CD1c-positive myeloid dendritic cell (primary cell): ENCODE measurements at regions not wholly inside any gene's neighbourhood (a gene's known extent, or its start where the extent isn't known, plus 50 kb on each side); places are given as distances from the start of the nearest gene placed in this dataset.

ENCODE experiments used
- DNase-seq: peaks from one replicate; pipeline ENCODE4 v3.0.0-alpha.2; 2016; ENCODE audit errors: extremely low spot score

GRCh38 chr10:83164156-83164555 lies 975.2 kb upstream of the GHITM start:
- no peak for DNase-seq

GRCh38 chr10:83165265-83165664 lies 974.0 kb upstream of the GHITM start:
- DNase-seq = no peak

- DNase-seq = no peak
Measured at GRCh38 chr10:83166344-83166743, 973.0 kb upstream of the GHITM start.

GRCh38 chr10:83167081-83167480 lies 972.2 kb upstream of the GHITM start:
- no peak for DNase-seq

- no peak for DNase-seq
Measured at GRCh38 chr10:83176901-83177300, 962.4 kb upstream of the GHITM start.

GRCh38 chr10:83178526-83178925 lies 960.8 kb upstream of the GHITM start:
- DNase-seq = no peak

- DNase-seq = no peak
Measured at GRCh38 chr10:83179371-83179770, 959.9 kb upstream of the GHITM start.

GRCh38 chr10:83182076-83182475 lies 957.2 kb upstream of the GHITM start:
- no peak for DNase-seq

GRCh38 chr10:83184641-83185040 lies 954.7 kb upstream of the GHITM start:
- DNase-seq = no peak

GRCh38 chr10:83190614-83191013 lies 948.7 kb upstream of the GHITM start:
- no peak for DNase-seq

GRCh38 chr10:83193026-83193425 lies 946.3 kb upstream of the GHITM start:
- DNase-seq = no peak

- DNase-seq = no peak
Measured at GRCh38 chr10:83195021-83195420, 944.3 kb upstream of the GHITM start.

- no peak for DNase-seq
Measured at GRCh38 chr10:83199374-83199773, 939.9 kb upstream of the GHITM start.

GRCh38 chr10:83205861-83206260 lies 933.4 kb upstream of the GHITM start:
- DNase-seq = no peak

GRCh38 chr10:83212632-83213334 lies 926.5 kb upstream of the GHITM start:
- DNase-seq = no peak

- DNase-seq = no peak
Measured at GRCh38 chr10:83214136-83214535, 925.2 kb upstream of the GHITM start.

GRCh38 chr10:83218205-83218604 lies 921.1 kb upstream of the GHITM start:
- no peak for DNase-seq

- no peak for DNase-seq
Measured at GRCh38 chr10:83222300-83222699, 917.0 kb upstream of the GHITM start.

- DNase-seq = no peak
Measured at GRCh38 chr10:83222832-83223742, 916.2 kb upstream of the GHITM start.

- DNase-seq = no peak
Measured at GRCh38 chr10:83225781-83226180, 913.5 kb upstream of the GHITM start.

GRCh38 chr10:83229991-83230390 lies 909.3 kb upstream of the GHITM start:
- DNase-seq = no peak

GRCh38 chr10:83233691-83234090 lies 905.6 kb upstream of the GHITM start:
- DNase-seq = no peak

- no peak for DNase-seq
Measured at GRCh38 chr10:83248106-83248631, 891.1 kb upstream of the GHITM start.
